HCT116 (cell line): ENCODE measurements at regions not wholly inside any gene's neighbourhood (a gene's known extent, or its start where the extent isn't known, plus 50 kb on each side); places are given as distances from the start of the nearest gene placed in this dataset.

Source experiments
- ATF3 ChIP-seq: IDR thresholded peaks from 2 replicates; pipeline ENCODE4 v1.6.1; 2012
- CEBPB ChIP-seq: IDR thresholded peaks from 2 replicates; pipeline ENCODE4 v1.6.1; 2012; ENCODE audit warnings: low read depth
- CTCF ChIP-seq, 3 experiments: fragments of 200-600 bp in 1 of 3; sonication (generic) in 1 of 3; IDR thresholded peaks in 2 of 3; conservative IDR thresholded peaks in 1 of 3; 2 replicates each; pipeline ENCODE4 v1.5.1; 2012 to 2017; ENCODE audit warnings: low read depth in 2 of 3, low read length in 2 of 3, antibody characterized with exemption in 1 of 3, borderline replicate concordance in 1 of 3, control low read depth in 1 of 3, mild to moderate bottlenecking in 1 of 3, mixed read lengths in 1 of 3, mixed run types in 1 of 3, moderate library complexity in 1 of 3; ENCODE audit not compliant: insufficient read depth in 1 of 3
- EZH2 ChIP-seq: fragments of 200-600 bp; sonication (generic); IDR thresholded peaks from 2 replicates; pipeline ENCODE4 v1.6.1; 2017; ENCODE audit warnings: antibody characterized with exemption, mixed run types
- EZH2phosphoT487 ChIP-seq: fragments of 200-600 bp; IDR thresholded peaks from 2 replicates; pipeline ENCODE4 v1.6.1; 2018; ENCODE audit warnings: antibody characterized with exemption, borderline replicate concordance
- MAX ChIP-seq: IDR thresholded peaks from 2 replicates; pipeline ENCODE4 v1.6.1; 2012
- POLR2A ChIP-seq: IDR thresholded peaks from 2 replicates; pipeline ENCODE4 v1.7.0; 2011; ENCODE audit warnings: borderline replicate concordance; ENCODE audit not compliant: insufficient read depth, insufficient read length; ENCODE audit errors: extremely low read depth
- POLR2AphosphoS5 ChIP-seq: IDR thresholded peaks from 2 replicates; pipeline ENCODE4 v1.6.1; 2011; ENCODE audit warnings: mild to moderate bottlenecking, low read depth, low read length, moderate library complexity
- SP1 ChIP-seq: IDR thresholded peaks from 2 replicates; pipeline ENCODE4 v1.6.1; 2012; ENCODE audit warnings: low read depth
- YY1 ChIP-seq: IDR thresholded peaks from 2 replicates; pipeline ENCODE4 v1.6.1; 2011; ENCODE audit warnings: low read length, low read depth, moderate library complexity, mild to moderate bottlenecking; ENCODE audit not compliant: insufficient replicate concordance; ENCODE audit errors: extremely low read depth
- ZNF274 ChIP-seq: fragments of 200-500 bp; sonication (Bioruptor generic); IDR thresholded peaks from 2 replicates; pipeline ENCODE4 v1.6.1; 2014; ENCODE audit warnings: mild to moderate bottlenecking, low read depth, low read length, inconsistent platforms

- TF ChIP-seq EZH2 (no peak), CTCF (IDR thresholded peaks at IDR 0.05 in 2 of 3, conservative IDR thresholded peaks at IDR 0.05 in 1 of 3; ENCODE audit: borderline replicate concordance in 1 of 3, insufficient read depth in 1 of 3, low read depth in 2 of 3, low read length in 2 of 3) (no peak), ATF3 (no peak), ZNF274 (no peak), SP1 (no peak), MAX (no peak), POLR2A (no peak), EZH2phosphoT487 (no peak), CEBPB (no peak), POLR2AphosphoS5 (no peak), YY1 (no peak)
These were observed 95.5 kb upstream of the DCN start for GRCh38 chr12:91278126-91278525.
